ENCODE measurements at regions not wholly inside any gene's neighbourhood (a gene's known extent, or its start where the extent isn't known, plus 50 kb on each side); places are given as distances from the start of the nearest gene placed in this dataset.

DNA sequence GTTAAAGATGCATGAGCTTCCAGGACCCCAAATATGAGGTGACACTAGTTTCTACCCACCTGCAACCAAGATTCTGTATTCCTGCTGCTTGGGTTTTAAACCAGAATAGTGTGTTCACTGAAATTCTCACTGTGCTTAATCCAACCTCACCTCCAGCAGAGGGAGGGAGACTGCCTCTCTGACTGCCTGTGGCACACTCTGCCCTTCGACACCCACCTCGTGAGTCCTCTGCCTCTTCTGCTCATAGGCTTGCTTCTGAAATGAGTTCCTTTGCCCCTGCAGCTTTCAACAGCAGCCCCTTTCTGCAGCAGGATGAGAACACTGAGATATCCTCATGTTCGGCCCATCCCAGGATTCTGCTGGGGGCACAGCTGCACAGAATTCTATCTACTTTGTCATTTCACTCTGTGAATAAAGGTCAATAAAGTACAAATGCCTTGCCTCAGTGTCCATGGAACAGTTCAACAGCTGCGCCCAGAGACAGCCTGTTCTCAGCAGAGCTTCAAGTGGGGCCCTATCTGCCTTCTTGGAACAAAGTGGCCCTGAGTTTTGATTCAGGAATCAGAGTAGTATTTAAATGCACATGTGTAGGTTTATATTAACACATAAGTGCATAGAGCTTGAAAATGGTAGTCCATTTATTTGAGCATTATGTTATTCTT lies 632.5 kb downstream of the TNS3 start:
- no peaks in the 10 kb centered on the region for H3K9me2 ChIP-seq (ENCODE audit: insufficient read depth, low read length)
- intact Hi-C loops (cut with micrococcal nuclease; ENCODE audit: unreplicated experiment), result no loop called here
- H3K4me1 ChIP-seq (ENCODE audit: insufficient read depth, low read length, poor library complexity, severe bottlenecking), result no peaks in the 10 kb centered on the region
- no peak overlapping the region for H3K27ac ChIP-seq (ENCODE audit: low read depth, low read length, poor library complexity, severe bottlenecking)
- POLR2A ChIA-PET, result interaction anchor here (0.5 to 2.4 kb wide), 3 partner anchors 11 to 240 kb away, joined by 3 to 7 read pairs (median 3); no protein-coding TSS in a partner anchor
- no TSS peak for BruUV-seq (replicated peaks)
- DNase-seq (ENCODE audit: low spot score), result no peak
- no peaks in the 10 kb centered on the region for H3K79me2 ChIP-seq (ENCODE audit: insufficient read depth, low read depth, low read length)
- H3K4me3 ChIP-seq (ENCODE audit: low read depth, low read length, poor library complexity, severe bottlenecking), result no peak overlapping the region
- no peaks in the 10 kb centered on the region for H3K9me3 ChIP-seq (ENCODE audit: low read length)
- no peaks in the 10 kb centered on the region for H4K20me1 ChIP-seq (ENCODE audit: insufficient read depth, low read length)
- no peak for TF ChIP-seq EZH2phosphoT487 (IDR thresholded peaks at IDR 0.05; ENCODE audit: borderline replicate concordance, low read depth, low read length)
- TF ChIP-seq, protein P1, sequence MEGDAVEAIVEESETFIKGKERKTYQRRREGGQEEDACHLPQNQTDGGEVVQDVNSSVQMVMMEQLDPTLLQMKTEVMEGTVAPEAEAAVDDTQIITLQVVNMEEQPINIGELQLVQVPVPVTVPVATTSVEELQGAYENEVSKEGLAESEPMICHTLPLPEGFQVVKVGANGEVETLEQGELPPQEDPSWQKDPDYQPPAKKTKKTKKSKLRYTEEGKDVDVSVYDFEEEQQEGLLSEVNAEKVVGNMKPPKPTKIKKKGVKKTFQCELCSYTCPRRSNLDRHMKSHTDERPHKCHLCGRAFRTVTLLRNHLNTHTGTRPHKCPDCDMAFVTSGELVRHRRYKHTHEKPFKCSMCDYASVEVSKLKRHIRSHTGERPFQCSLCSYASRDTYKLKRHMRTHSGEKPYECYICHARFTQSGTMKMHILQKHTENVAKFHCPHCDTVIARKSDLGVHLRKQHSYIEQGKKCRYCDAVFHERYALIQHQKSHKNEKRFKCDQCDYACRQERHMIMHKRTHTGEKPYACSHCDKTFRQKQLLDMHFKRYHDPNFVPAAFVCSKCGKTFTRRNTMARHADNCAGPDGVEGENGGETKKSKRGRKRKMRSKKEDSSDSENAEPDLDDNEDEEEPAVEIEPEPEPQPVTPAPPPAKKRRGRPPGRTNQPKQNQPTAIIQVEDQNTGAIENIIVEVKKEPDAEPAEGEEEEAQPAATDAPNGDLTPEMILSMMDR (conservative IDR thresholded peaks at IDR 0.05; ENCODE audit: low read length), result no peak
- H3K4me2 ChIP-seq (ENCODE audit: low read length), result no peak overlapping the region
- H3K36me3 ChIP-seq (ENCODE audit: insufficient read depth, low read length), result no peaks in the 10 kb centered on the region
- CTCF ChIA-PET (ENCODE audit: unreplicated experiment), result no interaction called here
- H2AFZ ChIP-seq (ENCODE audit: low read length), result no peak overlapping the region

DNA sequence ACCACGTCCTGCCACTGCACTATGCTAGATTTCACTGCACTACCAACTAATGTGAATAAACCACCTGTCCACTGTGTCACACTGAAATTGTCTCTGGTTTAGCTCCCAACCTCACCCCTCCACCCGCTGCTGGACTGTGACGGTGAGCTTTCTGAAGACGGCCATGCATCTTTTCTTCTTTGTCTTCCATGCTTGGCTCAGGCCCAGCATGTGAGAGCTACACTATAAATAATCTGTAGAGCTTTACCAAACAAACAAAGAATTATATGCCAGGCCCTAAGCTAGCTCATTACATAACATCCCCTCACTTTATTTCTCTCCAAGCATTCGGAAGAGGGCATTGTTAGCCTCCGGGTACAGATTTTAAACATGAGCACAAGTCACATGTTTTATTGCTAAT lies 633.2 kb downstream of the TNS3 start:
- H4K20me1 ChIP-seq (ENCODE audit: insufficient read depth, low read length), result no peaks in the 10 kb centered on the region
- TF ChIP-seq EZH2phosphoT487 (IDR thresholded peaks at IDR 0.05; ENCODE audit: borderline replicate concordance, low read depth, low read length), result no peak
- TF ChIP-seq, protein P1 (conservative IDR thresholded peaks at IDR 0.05; ENCODE audit: low read length), result no peak
- H3K9me2 ChIP-seq (ENCODE audit: insufficient read depth, low read length), result no peaks in the 10 kb centered on the region
- H2AFZ ChIP-seq (ENCODE audit: low read length), result no peak overlapping the region
- ChIA-PET CTCF (ENCODE audit: unreplicated experiment) (no interaction called here), POLR2A (interaction anchor here (1.0 to 2.4 kb wide), 2 partner anchors 12 to 20 kb away, joined by 3 to 7 read pairs; no protein-coding TSS in a partner anchor)
- H3K4me1 ChIP-seq (ENCODE audit: insufficient read depth, low read length, poor library complexity, severe bottlenecking), result no peaks in the 10 kb centered on the region
- no peaks in the 10 kb centered on the region for H3K36me3 ChIP-seq (ENCODE audit: insufficient read depth, low read length)
- H3K79me2 ChIP-seq (ENCODE audit: insufficient read depth, low read depth, low read length), result no peaks in the 10 kb centered on the region
- H3K4me3 ChIP-seq (ENCODE audit: low read depth, low read length, poor library complexity, severe bottlenecking), result no peak overlapping the region
- no peak for DNase-seq (ENCODE audit: low spot score)
- no TSS peak for BruUV-seq (replicated peaks)
- intact Hi-C loops (cut with micrococcal nuclease; ENCODE audit: unreplicated experiment), result no loop called here
- H3K4me2 ChIP-seq (ENCODE audit: low read length), result no peak overlapping the region
- H3K27ac ChIP-seq (ENCODE audit: low read depth, low read length, poor library complexity, severe bottlenecking), result no peak overlapping the region
- H3K9me3 ChIP-seq (ENCODE audit: low read length), result no peaks in the 10 kb centered on the region

DNA sequence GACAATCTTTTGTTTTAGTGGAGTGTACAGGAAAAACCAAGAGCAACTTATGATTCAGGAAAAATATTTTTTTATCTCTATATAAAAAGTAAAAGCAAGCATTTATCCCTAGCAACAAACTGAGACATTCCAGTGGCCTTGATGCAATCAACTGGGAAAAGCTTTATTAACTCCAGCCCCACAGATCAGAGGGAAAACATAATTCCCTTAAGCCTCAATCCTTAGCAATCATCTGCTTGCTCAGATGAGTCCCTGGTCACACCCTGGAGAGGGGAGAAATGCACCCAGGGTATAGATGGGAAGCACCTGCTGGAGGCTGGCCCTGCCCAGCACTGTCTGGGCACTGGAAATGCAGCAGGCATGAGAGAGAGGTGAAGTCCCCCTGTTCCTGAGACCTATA lies 636.6 kb downstream of the TNS3 start:
- ChIA-PET POLR2A (no interaction called here), CTCF (ENCODE audit: unreplicated experiment) (no interaction called here)
- no peak for DNase-seq (ENCODE audit: low spot score)
- Histone ChIP-seq H3K4me3 (ENCODE audit: low read depth, low read length, poor library complexity, severe bottlenecking) (no peak overlapping the region), H3K36me3 (ENCODE audit: insufficient read depth, low read length) (no peaks in the 10 kb centered on the region), H3K9me2 (ENCODE audit: insufficient read depth, low read length) (no peaks in the 10 kb centered on the region), H3K4me2 (ENCODE audit: low read length) (no peak overlapping the region), H2AFZ (ENCODE audit: low read length) (no peak overlapping the region), H3K4me1 (ENCODE audit: insufficient read depth, low read length, poor library complexity, severe bottlenecking) (no peaks in the 10 kb centered on the region), H3K79me2 (ENCODE audit: insufficient read depth, low read depth, low read length) (no peaks in the 10 kb centered on the region), H3K9me3 (ENCODE audit: low read length) (no peaks in the 10 kb centered on the region), H4K20me1 (ENCODE audit: insufficient read depth, low read length) (no peaks in the 10 kb centered on the region), H3K27ac (ENCODE audit: low read depth, low read length, poor library complexity, severe bottlenecking) (no peak overlapping the region)
- no peak for TF ChIP-seq EZH2phosphoT487 (IDR thresholded peaks at IDR 0.05; ENCODE audit: borderline replicate concordance, low read depth, low read length)
- TF ChIP-seq, protein P1 (conservative IDR thresholded peaks at IDR 0.05; ENCODE audit: low read length), result no peak
- BruUV-seq (replicated peaks), result no TSS peak
- intact Hi-C loops (cut with micrococcal nuclease; ENCODE audit: unreplicated experiment), result no loop called here
